ENCODE measurements at regions not wholly inside any gene's neighbourhood (a gene's known extent, or its start where the extent isn't known, plus 50 kb on each side); places are given as distances from the start of the nearest gene placed in this dataset.

DNA sequence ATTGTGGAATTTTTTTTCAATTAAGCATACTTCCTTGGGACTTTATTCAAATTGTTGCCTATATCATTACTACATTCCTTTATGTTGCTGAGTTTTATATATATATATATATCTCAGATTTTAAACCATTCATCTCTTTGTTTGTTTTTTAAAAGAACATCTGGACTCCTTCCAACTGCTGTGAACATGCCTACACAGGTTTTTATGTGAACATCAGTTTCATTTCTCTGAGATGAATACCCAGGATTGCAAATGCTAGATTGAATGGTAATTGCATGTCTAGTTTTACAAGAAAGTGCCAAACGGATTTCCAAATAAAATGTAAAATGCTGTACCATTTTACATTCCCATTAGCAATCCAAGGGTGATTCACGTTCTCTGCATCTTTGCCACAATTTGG, 1289.3 kb downstream of the HACE1 start:
- Histone ChIP-seq H4K20me1 (replicated peaks; ENCODE audit: control insufficient read depth, extremely low read depth, insufficient read depth, low read length) (no peaks in the 10 kb centered on the region), H2AFZ (ENCODE audit: low read depth, low read length) (no peak overlapping the region), H3K9me3 (replicated peaks; ENCODE audit: control insufficient read depth, insufficient read depth, low read length) (no peaks in the 10 kb centered on the region), H3K27ac (ENCODE audit: insufficient read depth, low read depth, low read length) (no peak overlapping the region), H3K9me1 (replicated peaks; ENCODE audit: control insufficient read depth, extremely low read depth, insufficient read depth, low read length) (no peaks in the 10 kb centered on the region), H3K4me3 (replicated peaks in 1 of 3; ENCODE audit: insufficient read depth in 1 of 3, low read depth in 1 of 3, low read length in 3 of 3) (no peak overlapping the region), H3K9ac (replicated peaks; ENCODE audit: extremely low read depth, insufficient read depth, low read length) (no peak overlapping the region), H3K4me2 (ENCODE audit: insufficient read depth, low read length) (no peak overlapping the region), H3K4me1 (ENCODE audit: control insufficient read depth, extremely low read depth, insufficient read depth, low read length) (no peaks in the 10 kb centered on the region), H3K27me3 (ENCODE audit: control insufficient read depth in 2 of 2, insufficient read depth in 2 of 2, low read length in 2 of 2) (no peaks in the 10 kb centered on the region), H3K79me2 (ENCODE audit: control insufficient read depth, insufficient read depth, low read length) (no peaks in the 10 kb centered on the region), H3K36me3 (ENCODE audit: control insufficient read depth in 2 of 2, extremely low read depth in 1 of 2, insufficient read depth in 2 of 2, low read length in 2 of 2) (no peaks in the 10 kb centered on the region)
- TF ChIP-seq POLR2AphosphoS5 (IDR thresholded peaks at IDR 0.05; ENCODE audit: insufficient read depth, low read depth, low read length) (no peak), JUN (IDR thresholded peaks at IDR 0.05; ENCODE audit: borderline replicate concordance, insufficient read depth, insufficient read length, low read depth) (no peak), EZH2 (IDR thresholded peaks at IDR 0.05; ENCODE audit: borderline replicate concordance, low read depth, low read length, severe bottlenecking) (no peak), POLR2A (IDR thresholded peaks at IDR 0.05; ENCODE audit: low read depth, low read length) (no peak), MYC (IDR thresholded peaks at IDR 0.05; ENCODE audit: low read depth, low read length) (no peak)
- TF ChIP-seq, protein P1, sequence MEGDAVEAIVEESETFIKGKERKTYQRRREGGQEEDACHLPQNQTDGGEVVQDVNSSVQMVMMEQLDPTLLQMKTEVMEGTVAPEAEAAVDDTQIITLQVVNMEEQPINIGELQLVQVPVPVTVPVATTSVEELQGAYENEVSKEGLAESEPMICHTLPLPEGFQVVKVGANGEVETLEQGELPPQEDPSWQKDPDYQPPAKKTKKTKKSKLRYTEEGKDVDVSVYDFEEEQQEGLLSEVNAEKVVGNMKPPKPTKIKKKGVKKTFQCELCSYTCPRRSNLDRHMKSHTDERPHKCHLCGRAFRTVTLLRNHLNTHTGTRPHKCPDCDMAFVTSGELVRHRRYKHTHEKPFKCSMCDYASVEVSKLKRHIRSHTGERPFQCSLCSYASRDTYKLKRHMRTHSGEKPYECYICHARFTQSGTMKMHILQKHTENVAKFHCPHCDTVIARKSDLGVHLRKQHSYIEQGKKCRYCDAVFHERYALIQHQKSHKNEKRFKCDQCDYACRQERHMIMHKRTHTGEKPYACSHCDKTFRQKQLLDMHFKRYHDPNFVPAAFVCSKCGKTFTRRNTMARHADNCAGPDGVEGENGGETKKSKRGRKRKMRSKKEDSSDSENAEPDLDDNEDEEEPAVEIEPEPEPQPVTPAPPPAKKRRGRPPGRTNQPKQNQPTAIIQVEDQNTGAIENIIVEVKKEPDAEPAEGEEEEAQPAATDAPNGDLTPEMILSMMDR (IDR thresholded peaks at IDR 0.05; ENCODE audit: extremely low read depth in 1 of 2, insufficient read depth in 1 of 2, low read depth in 1 of 2, low read length in 2 of 2): no peak
- intact Hi-C loops (cut with micrococcal nuclease) (no loop called here), dilution Hi-C loops (cut with MboI; ENCODE audit: extremely low pct_ligation_motif_present, low sequenced_read_pairs) (no loop called here)
- ChIA-PET CTCF (no interaction called here), POLR2A (no interaction called here)
- DNase-seq (ENCODE audit: low read depth, low spot score) (no peak), FAIRE-seq (no peak)
- no TSS peak for BruUV-seq (replicated peaks)

GRCh38 chr6:103554911-103555310, 1304.8 kb downstream of the HACE1 start:
- ChIA-PET CTCF (no interaction called here), POLR2A (no interaction called here)
- dilution Hi-C loops (cut with MboI; ENCODE audit: extremely low pct_ligation_motif_present, low sequenced_read_pairs) (no loop called here), intact Hi-C loops (cut with micrococcal nuclease) (no loop called here)
- Histone ChIP-seq H2AFZ (ENCODE audit: low read depth, low read length) (no peak overlapping the region), H3K9me1 (replicated peaks; ENCODE audit: control insufficient read depth, extremely low read depth, insufficient read depth, low read length) (no peaks in the 10 kb centered on the region), H3K4me3 (replicated peaks in 1 of 3; ENCODE audit: insufficient read depth in 1 of 3, low read depth in 1 of 3, low read length in 3 of 3) (no peak overlapping the region), H3K36me3 (ENCODE audit: control insufficient read depth in 2 of 2, extremely low read depth in 1 of 2, insufficient read depth in 2 of 2, low read length in 2 of 2) (no peaks in the 10 kb centered on the region), H4K20me1 (replicated peaks; ENCODE audit: control insufficient read depth, extremely low read depth, insufficient read depth, low read length) (no peaks in the 10 kb centered on the region), H3K9me3 (replicated peaks; ENCODE audit: control insufficient read depth, insufficient read depth, low read length) (no peaks in the 10 kb centered on the region), H3K9ac (replicated peaks; ENCODE audit: extremely low read depth, insufficient read depth, low read length) (no peak overlapping the region), H3K4me1 (ENCODE audit: control insufficient read depth, extremely low read depth, insufficient read depth, low read length) (no peaks in the 10 kb centered on the region), H3K4me2 (ENCODE audit: insufficient read depth, low read length) (no peak overlapping the region), H3K27ac (ENCODE audit: insufficient read depth, low read depth, low read length) (no peak overlapping the region), H3K79me2 (ENCODE audit: control insufficient read depth, insufficient read depth, low read length) (no peaks in the 10 kb centered on the region), H3K27me3 (ENCODE audit: control insufficient read depth in 2 of 2, insufficient read depth in 2 of 2, low read length in 2 of 2) (no peaks in the 10 kb centered on the region)
- BruUV-seq (replicated peaks): no TSS peak
- FAIRE-seq: no peak
- TF ChIP-seq FOS (IDR thresholded peaks at IDR 0.05; ENCODE audit: borderline replicate concordance, insufficient read depth, low read length) (no peak), JUN (IDR thresholded peaks at IDR 0.05; ENCODE audit: borderline replicate concordance, insufficient read depth, insufficient read length, low read depth) (no peak), EZH2 (IDR thresholded peaks at IDR 0.05; ENCODE audit: borderline replicate concordance, low read depth, low read length, severe bottlenecking) (no peak)
- TF ChIP-seq, protein P1 (IDR thresholded peaks at IDR 0.05; ENCODE audit: extremely low read depth in 1 of 2, insufficient read depth in 1 of 2, low read depth in 1 of 2, low read length in 2 of 2): no peak
- DNase-seq (ENCODE audit: low read depth, low spot score): no peak

Measured in endothelial cell of umbilical vein (primary cell).